H9 (cell line): ENCODE measurements at regions not wholly inside any gene's neighbourhood (a gene's known extent, or its start where the extent isn't known, plus 50 kb on each side); places are given as distances from the start of the nearest gene placed in this dataset.

Source experiments
- DNase-seq: peaks from one replicate; pipeline ENCODE4 v3.0.0-alpha.2; 2017
- H2AFZ ChIP-seq: one replicate; pipeline ENCODE4 v1.6.1; 2013; ENCODE audit warnings: mild to moderate bottlenecking, low read length, control low read depth, moderate library complexity
- H2AK5ac ChIP-seq: 2 replicates; pipeline ENCODE4 v1.6.1; 2013; ENCODE audit warnings: low read length, control low read depth, mixed read lengths; ENCODE audit not compliant: insufficient read length
- H2BK120ac ChIP-seq: one replicate; pipeline ENCODE4 v1.6.1; 2013; ENCODE audit warnings: low read depth, mild to moderate bottlenecking, low read length, control low read depth, inconsistent platforms; ENCODE audit not compliant: poor library complexity, severe bottlenecking
- H2BK12ac ChIP-seq: 2 replicates; pipeline ENCODE4 v1.6.1; 2013; ENCODE audit warnings: low read length, control low read depth, mixed read lengths, low read depth; ENCODE audit not compliant: insufficient read length
- H2BK15ac ChIP-seq: 2 replicates; pipeline ENCODE4 v1.6.1; 2013; ENCODE audit warnings: low read depth, low read length, control low read depth
- H2BK20ac ChIP-seq: one replicate; pipeline ENCODE4 v1.6.1; 2013; ENCODE audit warnings: low read depth, mild to moderate bottlenecking, low read length, control low read depth, inconsistent platforms; ENCODE audit not compliant: poor library complexity, severe bottlenecking
- H2BK5ac ChIP-seq: 2 replicates; pipeline ENCODE4 v1.6.1; 2013; ENCODE audit warnings: low read length, control low read depth, mixed read lengths; ENCODE audit not compliant: insufficient read length
- H3K14ac ChIP-seq: 2 replicates; pipeline ENCODE4 v1.6.1; 2013; ENCODE audit warnings: low read length, control low read depth; ENCODE audit not compliant: insufficient read depth
- H3K18ac ChIP-seq: 2 replicates; pipeline ENCODE4 v1.6.1; 2013; ENCODE audit warnings: low read depth, mild to moderate bottlenecking, mixed read lengths, low read length, control low read depth; ENCODE audit not compliant: insufficient read length
- H3K23ac ChIP-seq: 2 replicates; pipeline ENCODE4 v1.6.1; 2013; ENCODE audit warnings: low read length, control low read depth, mixed read lengths, low read depth; ENCODE audit not compliant: insufficient read length
- H3K23me2 ChIP-seq: 2 replicates; pipeline ENCODE4 v1.6.1; 2013; ENCODE audit warnings: low read depth, mild to moderate bottlenecking, mixed read lengths, low read length, control low read depth; ENCODE audit not compliant: insufficient read length, poor library complexity, severe bottlenecking
- H3K27ac ChIP-seq: 2 replicates; pipeline ENCODE4 v1.5.1; 2013; ENCODE audit warnings: low read length, control low read depth, mixed read lengths, low read depth; ENCODE audit not compliant: insufficient read length
- H3K27me3 ChIP-seq: 2 replicates; pipeline ENCODE4 v1.6.1; 2013; ENCODE audit warnings: low read length, control low read depth, inconsistent platforms; ENCODE audit not compliant: insufficient read depth
- H3K4ac ChIP-seq: 2 replicates; pipeline ENCODE4 v1.6.1; 2013; ENCODE audit warnings: low read depth, mild to moderate bottlenecking, control low read depth, inconsistent platforms, low read length, moderate library complexity
- H3K4me1 ChIP-seq: 2 replicates; pipeline ENCODE4 v1.6.1; 2013; ENCODE audit warnings: low read length, control low read depth, inconsistent platforms; ENCODE audit not compliant: insufficient read depth
- H3K4me2 ChIP-seq: 2 replicates; pipeline ENCODE4 v1.6.1; 2013; ENCODE audit warnings: low read length, control low read depth, mixed read lengths; ENCODE audit not compliant: insufficient read length, insufficient read depth
- H3K56ac ChIP-seq: 2 replicates; pipeline ENCODE4 v1.6.1; 2013; ENCODE audit warnings: low read depth, mild to moderate bottlenecking, mixed read lengths, low read length, control low read depth; ENCODE audit not compliant: insufficient read length
- H3K79me1 ChIP-seq: 2 replicates; pipeline ENCODE4 v1.6.1; 2013; ENCODE audit warnings: low read depth, mild to moderate bottlenecking, moderate library complexity, low read length, control low read depth, inconsistent platforms; ENCODE audit not compliant: insufficient read depth, poor library complexity, severe bottlenecking
- H3K79me2 ChIP-seq: 2 replicates; pipeline ENCODE4 v1.6.1; 2013; ENCODE audit warnings: low read length, control low read depth, inconsistent platforms; ENCODE audit not compliant: insufficient read depth
- H3K9ac ChIP-seq: 2 replicates; pipeline ENCODE4 v1.6.1; 2013; ENCODE audit warnings: low read length, control low read depth, mixed read lengths; ENCODE audit not compliant: insufficient read length; ENCODE audit errors: extremely low read depth
- H3K9me3 ChIP-seq: one replicate; pipeline ENCODE4 v1.6.1; 2013; ENCODE audit warnings: low read depth, low read length, inconsistent platforms; ENCODE audit not compliant: control insufficient read depth
- H3T11ph ChIP-seq: one replicate; pipeline ENCODE4 v1.6.1; 2013; ENCODE audit warnings: mild to moderate bottlenecking, low read length, control low read depth, inconsistent platforms
- H4K20me1 ChIP-seq: one replicate; pipeline ENCODE4 v1.6.1; 2013; ENCODE audit not compliant: control insufficient read depth, insufficient read length, insufficient read depth
- H4K5ac ChIP-seq: 2 replicates; pipeline ENCODE4 v1.6.1; 2013; ENCODE audit warnings: low read depth, mild to moderate bottlenecking, mixed read lengths, low read length, control low read depth; ENCODE audit not compliant: insufficient read length
- H4K8ac ChIP-seq: replicated peaks from 2 replicates; pipeline ENCODE4 v1.6.1; 2013; ENCODE audit warnings: low read length, control low read depth, mixed read lengths, low read depth; ENCODE audit not compliant: insufficient read length
- H4K91ac ChIP-seq: 2 replicates; pipeline ENCODE4 v1.6.1; 2013; ENCODE audit warnings: low read depth, mild to moderate bottlenecking, moderate library complexity, mixed read lengths, low read length, control low read depth; ENCODE audit not compliant: insufficient read length
- H3K27ac Mint-ChIP-seq, 3 experiments: 2 replicates in 2 of 3; 3 replicates in 1 of 3; pipeline ENCODE4 v1.8.0; 2020 to 2021; ENCODE audit warnings: mixed read lengths in 3 of 3, mild to moderate bottlenecking in 1 of 3, moderate library complexity in 1 of 3
- H3K27me3 Mint-ChIP-seq: 2 replicates; pipeline ENCODE4 v1.8.0; 2021; ENCODE audit warnings: low read depth, mild to moderate bottlenecking, moderate library complexity, mixed read lengths
- H3K36me3 Mint-ChIP-seq, 3 experiments: 2 replicates in 2 of 3; 3 replicates in 1 of 3; pipeline ENCODE4 v1.8.0; 2020 to 2021; ENCODE audit warnings: low read depth in 3 of 3, mixed read lengths in 3 of 3; ENCODE audit not compliant: insufficient read depth in 1 of 3
- H3K4me1 Mint-ChIP-seq, 2 experiments: 2 replicates each; pipeline ENCODE4 v1.8.0; 2020; ENCODE audit warnings: mixed read lengths in 2 of 2
- H3K4me3 Mint-ChIP-seq, 2 experiments: 2 replicates in 1 of 2; 3 replicates in 1 of 2; pipeline ENCODE4 v1.8.0; 2020 to 2021; ENCODE audit warnings: mild to moderate bottlenecking in 2 of 2, mixed read lengths in 2 of 2, moderate library complexity in 1 of 2
- H3K9me3 Mint-ChIP-seq, 2 experiments: 2 replicates in 1 of 2; 3 replicates in 1 of 2; pipeline ENCODE4 v1.8.0; 2020; ENCODE audit warnings: mild to moderate bottlenecking in 2 of 2, mixed read lengths in 2 of 2, moderate library complexity in 1 of 2
- CTCF ChIP-seq: fragments of 200-600 bp; sonication (generic); conservative IDR thresholded peaks from 3 replicates; pipeline ENCODE4 v1.8.0; 2021; ENCODE audit warnings: antibody characterized with exemption, mild to moderate bottlenecking
- WGBS: extraction: QIAGEN DNeasy Blood & Tissue Kit; methylation state at CpG from one replicate; pipeline ENCODE4 v1.1.7; 2013; ENCODE audit warnings: missing lambda C conversion rate, low lambda C conversion rate, mixed read lengths; ENCODE audit not compliant: insufficient read length; ENCODE audit errors: extremely low coverage; 5-methylcytosine and 5-hydroxymethylcytosine counted together

- Histone ChIP-seq H3K23me2 (no peaks in the 10 kb centered on the region), H3K4me2 (no peak overlapping the region), H2BK5ac (no peak overlapping the region), H2AFZ (no peak overlapping the region), H3K79me1 (no peaks in the 10 kb centered on the region), H3K18ac (no peak overlapping the region), H3K14ac (no peak overlapping the region), H4K5ac (no peak overlapping the region), H4K8ac (no peak overlapping the region), H2BK20ac (no peak overlapping the region), H3K23ac (no peak overlapping the region), H3K4ac (no peak overlapping the region), H3K4me1 (peaks cover 8% of the 10 kb centered on the region; the same call in 1 of the 2 replicates), H3K79me2 (no peaks in the 10 kb centered on the region), H2BK120ac (no peak overlapping the region), H3K27me3 (no peaks in the 10 kb centered on the region), H3K9me3 (no peaks in the 10 kb centered on the region), H2AK5ac (no peak overlapping the region), H3K9ac (no peak overlapping the region), H4K20me1 (no peaks in the 10 kb centered on the region), H2BK15ac (no peak overlapping the region), H4K91ac (no peak overlapping the region), H3K56ac (no peak overlapping the region), H2BK12ac (no peak overlapping the region), H3T11ph (no peak overlapping the region), H3K27ac (no peak overlapping the region)
- H3K9me3 Mint-ChIP-seq: no peaks in the 10 kb centered on the region
- no peak overlapping the region for H3K4me3 Mint-ChIP-seq
- H3K4me1 Mint-ChIP-seq: peaks cover 14% of the 10 kb centered on the region in 2 experiments
- no peak overlapping the region for H3K27ac Mint-ChIP-seq
- no peaks in the 10 kb centered on the region for H3K27me3 Mint-ChIP-seq
- no peaks in the 10 kb centered on the region for H3K36me3 Mint-ChIP-seq
- DNase-seq: no peak
- no peak for TF ChIP-seq CTCF
- WGBS: no CpG with 5 or more reads among the region's 3 CpGs
These were observed 116.3 kb downstream of the CYP26A1 start for GRCh38 chr10:93189944-93190343.
